HG03060 (cell line): ENCODE measurements at regions not wholly inside any gene's neighbourhood (a gene's known extent, or its start where the extent isn't known, plus 50 kb on each side); places are given as distances from the start of the nearest gene placed in this dataset.
"Not testable (repeated sequence)": the region's sequence is repeated elsewhere in the genome, so short reads cannot be mapped to it uniquely, and the experiment has no call there.

Experiments used
- ATAC-seq: cut with Tn5 transposase; IDR thresholded peaks from one replicate; pipeline ENCODE4 v1.9.1; 2021; ENCODE audit warnings: low read depth, moderate number of reproducible peaks; ENCODE audit not compliant: unreplicated experiment

GRCh38 chr14:29982171-29982570, 54.5 kb upstream of the PRKD1 start:
- ATAC-seq: no peak

DNA sequence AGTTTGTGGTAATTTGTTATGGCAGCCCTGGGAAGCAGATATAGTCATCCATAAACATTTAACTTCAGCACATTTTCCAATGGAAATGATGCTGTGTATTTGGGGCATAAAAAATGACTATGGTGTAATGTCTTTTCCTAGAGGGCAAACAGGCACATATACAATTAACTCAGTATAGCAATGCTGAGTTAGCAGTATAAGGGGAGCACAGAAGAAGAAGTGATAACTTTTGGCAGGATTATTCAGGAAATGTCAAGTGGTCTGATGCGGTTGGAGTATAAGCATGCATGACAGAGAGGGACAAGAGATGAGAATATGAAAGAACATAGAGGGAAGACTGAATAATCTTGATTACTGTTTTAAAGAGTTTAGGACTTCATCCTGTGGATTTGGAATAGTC, 55.3 kb upstream of the PRKD1 start:
- no peak for ATAC-seq

DNA sequence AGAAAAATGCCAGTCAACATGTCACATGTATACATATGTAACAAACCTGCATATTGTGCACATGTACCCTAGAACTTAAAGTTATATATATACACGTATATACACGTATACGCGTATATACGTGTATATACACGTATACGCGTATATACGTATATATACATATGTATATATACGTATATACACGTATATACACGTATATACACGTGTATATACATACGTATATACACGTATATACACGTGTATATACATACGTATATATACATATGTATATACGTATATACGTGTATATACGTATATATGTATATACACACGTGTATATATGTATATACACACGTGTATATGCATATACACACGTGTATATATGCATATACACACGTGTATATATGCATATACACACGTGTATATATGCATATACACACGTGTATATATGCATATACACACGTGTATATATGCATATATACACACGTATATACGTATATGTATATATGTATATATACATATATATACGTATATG, 62.8 kb upstream of the PRKD1 start:
- ATAC-seq: not testable (repeated sequence)

DNA sequence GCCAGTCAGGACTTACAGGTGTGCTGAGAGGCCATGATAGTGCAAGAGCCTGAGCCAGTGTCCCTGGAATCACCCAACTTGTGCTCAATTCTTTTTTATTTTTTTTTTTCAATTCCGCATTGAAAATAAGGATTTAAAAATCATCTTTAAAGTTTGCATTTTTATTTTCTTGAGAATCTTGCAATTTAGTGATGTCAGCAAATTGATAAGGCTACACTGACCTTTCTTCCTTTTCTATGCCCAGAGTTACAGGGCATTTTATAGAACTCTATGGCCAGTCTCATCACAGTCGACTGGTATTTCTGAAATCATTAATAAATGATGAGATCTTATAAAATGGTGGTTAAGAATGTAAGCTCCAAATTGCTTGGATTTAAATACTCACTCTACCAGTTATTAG, 63.3 kb upstream of the PRKD1 start:
- no peak for ATAC-seq

DNA sequence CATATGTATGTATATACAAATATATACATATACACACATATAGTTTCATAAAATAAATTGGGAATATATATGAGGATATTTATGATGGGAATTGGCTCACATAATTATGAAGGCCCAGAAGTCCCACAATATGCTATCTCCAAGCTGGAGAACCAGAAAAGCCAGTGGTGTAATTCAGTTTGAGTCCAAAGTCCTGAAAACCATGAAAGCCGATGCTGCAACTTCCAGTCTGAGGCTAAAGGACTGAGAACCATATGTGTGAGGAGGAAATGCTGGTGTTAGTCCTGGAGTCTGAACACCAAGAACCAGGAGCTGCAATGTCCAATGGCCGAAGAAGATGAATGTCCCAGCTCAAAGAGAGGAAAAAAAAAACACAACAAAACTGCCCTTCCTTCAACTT, 65.5 kb upstream of the PRKD1 start:
- no peak for ATAC-seq

DNA sequence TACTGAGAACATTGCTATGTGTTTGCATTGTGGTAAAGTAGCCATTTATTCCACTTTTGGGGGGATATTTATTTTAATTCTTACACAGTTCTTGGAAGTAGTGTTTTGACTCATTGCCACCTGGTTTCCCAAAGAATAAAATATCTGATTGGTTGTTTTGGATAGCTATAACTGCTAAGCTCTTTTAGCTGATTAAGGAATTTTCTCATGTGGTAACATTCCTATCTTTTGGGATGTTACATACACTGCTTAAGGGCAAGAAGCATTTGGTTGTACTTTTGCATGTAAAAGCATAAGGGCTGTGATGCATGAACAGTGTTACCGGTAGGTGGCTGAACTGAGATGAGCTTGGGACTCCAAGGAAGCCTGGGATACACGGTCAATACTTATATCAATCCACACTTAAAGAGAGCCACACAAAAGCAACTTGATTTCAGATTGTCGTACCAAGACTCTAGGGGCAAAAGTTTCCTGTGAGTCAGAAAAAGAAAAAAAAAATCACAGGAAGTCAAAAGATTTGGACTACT, 71.4 kb upstream of the PRKD1 start:
- ATAC-seq: no peak

DNA sequence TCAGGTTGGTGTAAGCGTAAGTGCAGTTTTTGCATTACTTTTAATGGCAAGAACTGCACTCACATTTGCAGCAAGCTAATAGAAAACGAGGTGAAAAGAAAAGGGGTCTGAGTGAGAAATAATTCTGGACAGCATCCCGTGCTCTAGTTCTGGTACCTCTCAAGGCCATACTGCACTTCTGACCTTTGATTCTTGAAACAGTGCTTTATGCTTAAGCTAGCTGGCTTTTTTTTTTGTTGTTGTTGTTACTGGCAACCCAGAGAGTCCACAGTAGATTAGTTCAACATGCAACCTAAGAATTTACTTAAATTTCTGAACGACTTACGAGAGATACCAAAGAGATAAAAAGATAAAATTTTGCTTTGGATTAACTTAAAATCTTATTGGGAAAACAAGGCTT, 75.2 kb upstream of the PRKD1 start:
- no peak for ATAC-seq

DNA sequence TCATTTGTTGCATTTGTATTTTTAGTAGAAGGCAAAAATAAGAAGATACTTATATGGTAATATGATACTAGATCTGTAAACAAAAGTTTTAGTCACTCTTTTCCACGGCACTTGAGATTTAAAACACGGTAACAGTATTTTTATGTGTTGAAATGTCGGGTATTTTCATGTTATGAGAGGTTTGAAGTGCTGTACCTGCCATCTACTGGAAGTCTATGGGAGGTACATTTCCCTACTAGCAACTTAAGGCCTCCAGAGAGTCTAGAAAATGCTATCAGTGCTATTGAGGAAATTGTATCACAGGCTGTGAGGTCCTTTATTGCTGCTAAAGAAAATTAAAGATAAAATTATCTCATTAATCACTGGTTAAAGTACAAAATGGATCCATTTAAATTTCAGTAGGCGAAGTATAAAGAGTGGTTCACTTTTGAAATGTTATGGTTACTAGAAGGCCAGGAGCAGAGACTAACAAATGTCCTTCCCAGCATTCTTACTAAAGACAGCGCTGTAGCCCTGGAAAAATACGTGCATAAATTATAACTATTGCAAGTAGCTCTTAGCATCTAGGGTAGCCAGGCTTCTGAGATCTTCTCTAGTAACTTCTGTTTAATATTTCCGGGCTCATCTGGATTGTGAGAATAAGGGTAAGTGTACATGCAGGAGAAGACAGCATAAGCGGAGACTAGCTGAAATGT, 77.6 kb upstream of the PRKD1 start:
- peak; percentile 47 for ATAC-seq

GRCh38 chr14:30006695-30007094, 79.0 kb upstream of the PRKD1 start:
- no peak for ATAC-seq

GRCh38 chr14:30015489-30015888, 87.8 kb upstream of the PRKD1 start:
- ATAC-seq: no peak

- no peak for ATAC-seq
Observed at GRCh38 chr14:30016002-30016401, 88.4 kb upstream of the PRKD1 start.

DNA sequence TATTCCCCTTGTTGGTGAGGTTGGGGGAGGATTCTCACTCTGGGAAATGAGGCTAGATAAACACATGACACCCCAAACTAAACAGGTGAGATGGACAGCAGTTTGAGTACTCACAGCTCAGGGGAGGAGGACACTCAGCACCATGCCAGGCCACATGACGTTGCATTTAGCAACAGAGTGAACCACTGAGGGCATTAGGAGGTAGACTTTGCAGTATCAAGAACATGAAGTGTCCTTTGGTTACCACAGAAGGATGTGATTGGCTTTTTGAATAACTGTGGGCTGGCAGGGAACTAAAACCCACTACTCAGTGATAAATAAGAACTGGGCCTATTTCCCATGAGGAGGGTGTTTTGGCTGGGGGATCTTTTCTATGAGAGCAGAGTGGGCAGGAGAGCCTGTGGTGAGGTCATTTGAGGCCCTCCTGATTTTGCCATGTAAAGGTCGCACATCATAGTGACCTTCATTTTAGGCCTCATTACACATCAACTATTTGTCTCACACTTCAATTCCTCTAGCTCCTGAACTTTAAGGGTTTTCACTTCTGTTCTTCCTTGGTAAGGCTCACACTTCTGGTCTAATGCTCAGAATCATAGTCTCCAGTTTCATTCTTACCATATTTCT, 89.8 kb upstream of the PRKD1 start:
- no peak for ATAC-seq

DNA sequence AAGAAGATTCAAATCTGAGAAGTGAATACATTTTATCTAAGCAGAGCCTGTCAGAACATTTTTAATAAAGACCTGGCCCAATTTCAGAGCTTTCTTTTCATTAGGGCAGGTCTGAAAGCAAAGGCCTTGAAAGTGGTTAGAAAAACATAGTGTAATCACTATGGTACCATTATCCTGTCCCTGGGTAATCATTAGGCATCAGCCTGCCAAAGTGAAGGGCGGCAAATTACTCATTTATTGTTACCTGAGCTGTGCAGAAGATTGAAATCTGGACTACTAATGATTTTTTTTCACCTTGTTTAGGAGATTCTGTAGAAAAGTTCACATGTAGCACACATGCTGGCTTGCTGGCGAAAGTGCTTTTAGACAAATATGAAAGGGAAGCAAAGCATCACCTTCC, 92.6 kb upstream of the PRKD1 start:
- no peak for ATAC-seq

DNA sequence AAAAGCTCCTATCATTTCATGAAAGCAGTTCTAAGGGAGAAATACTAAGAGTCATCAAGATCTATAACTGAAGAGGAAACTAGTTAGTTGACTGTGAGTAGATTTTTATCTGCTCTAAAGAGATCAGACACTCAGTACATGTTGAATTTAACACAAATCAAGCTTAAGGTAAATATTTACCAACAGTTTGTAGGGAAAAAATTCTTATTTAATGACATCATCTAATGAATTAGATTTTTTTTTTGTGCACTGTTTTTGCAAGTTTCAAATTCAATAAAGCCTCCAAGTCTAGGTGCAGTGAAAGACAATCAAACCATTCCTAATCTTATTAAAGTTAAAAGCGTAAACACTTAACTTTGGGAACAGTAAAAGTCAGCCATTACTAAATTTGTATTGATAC, 93.0 kb upstream of the PRKD1 start:
- no peak for ATAC-seq

DNA sequence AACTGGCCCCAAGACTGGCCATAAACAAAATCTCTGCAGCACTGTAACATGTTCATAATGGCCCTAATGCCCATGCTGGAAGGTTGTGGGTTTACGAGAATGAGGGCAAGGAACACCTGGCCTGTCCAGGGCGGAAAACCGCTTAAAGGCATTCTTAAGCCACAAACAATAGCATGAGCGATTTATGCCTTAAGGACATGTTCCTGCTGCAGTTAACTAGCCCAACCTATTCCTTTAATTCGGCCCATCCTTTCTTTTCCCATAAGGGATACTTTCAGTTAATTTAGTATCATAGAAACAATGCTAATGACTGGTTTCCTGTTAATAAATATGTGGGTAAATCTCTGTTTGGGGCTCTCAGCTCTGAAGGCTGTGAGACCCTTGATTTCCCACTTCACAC, 95.7 kb upstream of the PRKD1 start:
- not testable (repeated sequence) for ATAC-seq

DNA sequence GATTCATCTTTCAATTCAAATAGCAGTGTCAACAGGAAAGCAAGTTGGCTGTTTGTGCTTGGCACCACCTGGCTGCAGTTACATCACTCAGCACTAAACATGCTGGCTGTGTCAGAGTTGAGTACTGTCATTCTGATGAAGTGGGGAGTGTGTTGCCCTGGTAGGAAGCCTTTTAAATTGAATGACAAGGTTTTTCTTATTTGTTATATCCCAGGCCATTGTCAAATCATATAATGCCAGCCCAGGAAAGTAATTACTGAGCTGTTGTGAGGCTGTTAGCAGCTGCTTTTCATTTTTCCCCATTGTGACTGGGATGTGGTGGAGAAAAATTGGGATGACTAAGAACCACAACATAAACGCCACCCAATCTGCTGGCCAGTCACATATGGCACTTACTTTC, 106.5 kb upstream of the PRKD1 start:
- ATAC-seq: no peak

DNA sequence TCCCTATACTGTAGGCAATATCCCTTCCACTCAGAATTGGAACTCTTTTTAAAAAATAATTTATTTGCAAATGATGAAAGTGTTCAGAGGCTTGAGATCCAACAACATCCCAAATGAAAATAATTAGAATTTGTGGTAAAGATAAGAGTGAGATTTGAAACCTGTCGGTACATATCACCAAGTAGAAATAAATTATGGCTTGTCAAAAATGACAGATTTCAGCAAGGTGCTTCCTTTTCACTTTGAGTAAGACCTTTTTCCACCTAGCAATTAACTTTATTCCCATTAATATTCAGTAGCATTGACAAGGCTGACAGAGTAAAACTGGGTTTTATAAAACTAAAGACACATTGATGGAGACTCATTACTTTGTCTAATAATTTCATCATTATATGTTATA, 107.7 kb upstream of the PRKD1 start:
- no peak for ATAC-seq

DNA sequence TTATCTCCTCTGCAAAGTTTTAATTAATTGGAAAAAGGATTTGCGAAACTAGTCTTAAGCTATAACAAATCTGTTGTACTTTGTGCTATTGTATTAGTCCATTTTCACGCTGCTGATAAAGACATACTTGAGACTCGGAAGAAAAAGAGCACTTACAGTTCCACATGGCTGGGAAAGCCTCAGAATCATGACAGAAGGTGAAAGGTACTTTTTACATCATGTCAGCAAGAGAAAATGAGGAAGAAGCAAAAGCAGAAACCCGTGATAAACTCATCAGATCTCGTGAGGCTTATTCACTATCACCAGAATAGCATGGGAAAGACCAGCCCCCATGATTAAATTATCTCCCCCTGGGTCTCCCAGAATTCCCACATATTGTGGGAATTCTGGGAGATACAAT, 118.1 kb upstream of the PRKD1 start:
- ATAC-seq: no peak

GRCh38 chr14:30053103-30053502, 125.5 kb upstream of the PRKD1 start:
- no peak for ATAC-seq

GRCh38 chr14:30054201-30054600, 126.6 kb upstream of the PRKD1 start:
- ATAC-seq: no peak

GRCh38 chr14:30058401-30058800, 130.8 kb upstream of the PRKD1 start:
- no peak for ATAC-seq

GRCh38 chr14:30063746-30064145, 136.1 kb upstream of the PRKD1 start:
- no peak for ATAC-seq
